ENCODE measurements at regions not wholly inside any gene's neighbourhood (a gene's known extent, or its start where the extent isn't known, plus 50 kb on each side); places are given as distances from the start of the nearest gene placed in this dataset.

DNA sequence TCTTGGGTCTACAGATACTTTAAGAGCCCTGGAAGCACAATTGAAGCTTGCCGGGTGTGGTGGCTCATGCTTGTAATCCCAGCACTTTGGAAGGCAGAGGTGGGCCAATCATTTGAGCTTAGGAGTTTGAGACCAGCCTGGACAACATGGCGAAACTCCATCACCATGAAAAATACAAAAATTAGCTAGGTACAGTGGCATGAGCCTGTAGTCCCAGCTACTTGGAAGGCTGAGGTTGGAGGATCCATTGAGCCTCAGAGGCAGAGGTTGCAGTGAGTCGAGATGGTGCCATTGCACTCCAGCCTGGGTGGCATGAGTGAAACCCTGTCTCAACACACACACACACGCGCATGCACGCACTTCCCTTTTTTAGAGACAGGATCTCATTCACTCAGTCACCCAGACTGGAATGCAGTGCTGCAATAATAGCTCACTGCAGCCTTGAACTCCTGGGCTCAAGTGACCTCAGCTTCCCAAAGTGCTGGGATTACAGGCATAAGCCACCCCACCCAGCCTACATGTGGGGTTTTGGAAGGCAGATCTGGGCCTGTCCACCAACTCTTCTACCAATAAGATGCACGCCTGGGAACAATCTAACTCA, 182.5 kb upstream of the JARID2 start (continued):
- TF ChIP-seq CTCF (conservative IDR thresholded peaks at IDR 0.05; ENCODE audit: low read depth in 2 of 2) (no peak), CREB1 (CRISPR knock-in tag; IDR thresholded peaks at IDR 0.05; ENCODE audit: low read depth) (no peak), ETS1 (IDR thresholded peaks at IDR 0.05) (no peak)

GRCh38 chr6:15065261-15065989, 180.4 kb upstream of the JARID2 start:
- Mint-ChIP-seq H3K4me1 (peaks cover 9% of the 10 kb centered on the region; the same call in 2 of the 3 replicates), H3K36me3 (ENCODE audit: low read depth) (peaks cover 4% of the 10 kb centered on the region; the same call in 2 of the 3 replicates), H3K4me3 (no peak overlapping the region), H3K9me3 (peaks cover 6% of the 10 kb centered on the region; the same call in 1 of the 3 replicates), H3K27ac (no peak overlapping the region), H3K27me3 (ENCODE audit: insufficient read depth, low read depth, poor library complexity) (peaks cover 4% of the 10 kb centered on the region)
- Histone ChIP-seq H3K36me3 (ENCODE audit: insufficient read depth) (no peaks in the 10 kb centered on the region), H3K27me3 (ENCODE audit: insufficient read depth) (no peaks in the 10 kb centered on the region), H3K27ac (ENCODE audit: low read depth) (no peak overlapping the region), H3K4me2 (no peak overlapping the region), H3K4me3 (no peak overlapping the region), H4K20me1 (replicated peaks; ENCODE audit: insufficient read depth) (no peaks in the 10 kb centered on the region), H2AFZ (no peak overlapping the region; the same call in 1 of the 2 replicates), H3K9me2 (ENCODE audit: insufficient read depth) (no peaks in the 10 kb centered on the region; the same call in 1 of the 2 replicates), H3F3A (replicated peaks; ENCODE audit: low read depth) (no peaks in the 10 kb centered on the region), H3K79me2 (replicated peaks; ENCODE audit: insufficient read depth) (no peaks in the 10 kb centered on the region), H3K4me1 (ENCODE audit: insufficient read depth) (no peaks in the 10 kb centered on the region)
- DNase-seq (ENCODE audit: low spot score) (no peak), ATAC-seq (no peak)
- TF ChIP-seq ZNF331 (CRISPR knock-in tag; IDR thresholded peaks at IDR 0.05; ENCODE audit: low read depth) (no peak), JUNB (IDR thresholded peaks at IDR 0.05; ENCODE audit: unreplicated experiment) (no peak), ETS1 (IDR thresholded peaks at IDR 0.05) (no peak), POLR2AphosphoS5 (IDR thresholded peaks at IDR 0.05; ENCODE audit: low read depth) (no peak), EZH2phosphoT487 (IDR thresholded peaks at IDR 0.05; ENCODE audit: unreplicated experiment) (no peak), NANOG (IDR thresholded peaks at IDR 0.05; ENCODE audit: borderline replicate concordance) (no peak), CREB1 (CRISPR knock-in tag; IDR thresholded peaks at IDR 0.05; ENCODE audit: low read depth) (no peak), STAT1 (IDR thresholded peaks at IDR 0.05; ENCODE audit: unreplicated experiment) (no peak), ZNF114 (CRISPR knock-in tag; IDR thresholded peaks at IDR 0.05) (no peak), EZH2 (IDR thresholded peaks at IDR 0.05; ENCODE audit: low read depth, unreplicated experiment) (no peak)
- TF ChIP-seq, protein P1, sequence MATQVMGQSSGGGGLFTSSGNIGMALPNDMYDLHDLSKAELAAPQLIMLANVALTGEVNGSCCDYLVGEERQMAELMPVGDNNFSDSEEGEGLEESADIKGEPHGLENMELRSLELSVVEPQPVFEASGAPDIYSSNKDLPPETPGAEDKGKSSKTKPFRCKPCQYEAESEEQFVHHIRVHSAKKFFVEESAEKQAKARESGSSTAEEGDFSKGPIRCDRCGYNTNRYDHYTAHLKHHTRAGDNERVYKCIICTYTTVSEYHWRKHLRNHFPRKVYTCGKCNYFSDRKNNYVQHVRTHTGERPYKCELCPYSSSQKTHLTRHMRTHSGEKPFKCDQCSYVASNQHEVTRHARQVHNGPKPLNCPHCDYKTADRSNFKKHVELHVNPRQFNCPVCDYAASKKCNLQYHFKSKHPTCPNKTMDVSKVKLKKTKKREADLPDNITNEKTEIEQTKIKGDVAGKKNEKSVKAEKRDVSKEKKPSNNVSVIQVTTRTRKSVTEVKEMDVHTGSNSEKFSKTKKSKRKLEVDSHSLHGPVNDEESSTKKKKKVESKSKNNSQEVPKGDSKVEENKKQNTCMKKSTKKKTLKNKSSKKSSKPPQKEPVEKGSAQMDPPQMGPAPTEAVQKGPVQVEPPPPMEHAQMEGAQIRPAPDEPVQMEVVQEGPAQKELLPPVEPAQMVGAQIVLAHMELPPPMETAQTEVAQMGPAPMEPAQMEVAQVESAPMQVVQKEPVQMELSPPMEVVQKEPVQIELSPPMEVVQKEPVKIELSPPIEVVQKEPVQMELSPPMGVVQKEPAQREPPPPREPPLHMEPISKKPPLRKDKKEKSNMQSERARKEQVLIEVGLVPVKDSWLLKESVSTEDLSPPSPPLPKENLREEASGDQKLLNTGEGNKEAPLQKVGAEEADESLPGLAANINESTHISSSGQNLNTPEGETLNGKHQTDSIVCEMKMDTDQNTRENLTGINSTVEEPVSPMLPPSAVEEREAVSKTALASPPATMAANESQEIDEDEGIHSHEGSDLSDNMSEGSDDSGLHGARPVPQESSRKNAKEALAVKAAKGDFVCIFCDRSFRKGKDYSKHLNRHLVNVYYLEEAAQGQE (IDR thresholded peaks at IDR 0.05; ENCODE audit: unreplicated experiment): no peak
